Upper lobe of left lung (tissue), 6 donors: ENCODE measurements at regions not wholly inside any gene's neighbourhood (a gene's known extent, or its start where the extent isn't known, plus 50 kb on each side); places are given as distances from the start of the nearest gene placed in this dataset.

Experiments used
- ATAC-seq, 2 donors: fragments of 200-7000 bp; cut with Tn5 transposase; one replicate each; pipeline ENCODE4 v1.9.1; 2022; ENCODE audit warnings: mild to moderate bottlenecking in 2 of 2, moderate library complexity in 2 of 2; ENCODE audit not compliant: low FRiP score in 2 of 2
- DNase-seq, 2 donors: peaks; one replicate each; pipeline ENCODE4 v3.0.0-alpha.2; 2019 to 2020
- H3K27ac ChIP-seq, 4 donors: fragments of 200-600 bp; sonication (generic); one replicate each; pipeline ENCODE4 v1.5.1; 2016 to 2019
- H3K27me3 ChIP-seq, 4 donors: fragments of 200-600 bp; sonication (generic); one replicate each; pipeline ENCODE4 v1.5.1; 2017 to 2019
- H3K36me3 ChIP-seq, 4 donors: fragments of 200-600 bp; sonication (generic); one replicate each; pipeline ENCODE4 v1.5.1; 2016 to 2019
- H3K4me1 ChIP-seq, 4 donors: fragments of 200-600 bp; sonication (generic); one replicate each; pipeline ENCODE4 v1.5.1; 2018 to 2019
- H3K4me3 ChIP-seq, 4 donors: fragments of 200-600 bp; sonication (generic); one replicate each; pipeline ENCODE4 v1.5.1; 2017 to 2019; ENCODE audit warnings: mild to moderate bottlenecking in 2 of 4, moderate library complexity in 1 of 4
- H3K9me3 ChIP-seq, 4 donors: fragments of 200-600 bp; sonication (generic); one replicate each; pipeline ENCODE4 v1.5.1; 2018 to 2019
- CTCF ChIP-seq, 6 experiments: fragments of 450-650 bp in 4 of 6; fragments of 200-600 bp in 2 of 6; sonication (generic) in 2 of 6; IDR thresholded peaks; one replicate each; pipeline ENCODE4 v1.5.1; 2016 to 2019; ENCODE audit warnings: antibody characterized with exemption in 6 of 6
- EP300 ChIP-seq, 4 donors: sonication (generic); formaldehyde crosslinking; IDR thresholded peaks; one replicate each; pipeline ENCODE4 v1.5.1; 2017; ENCODE audit warnings: antibody characterized with exemption in 4 of 4, control low read depth in 2 of 4
- POLR2A ChIP-seq, 4 donors: fragments of 450-650 bp; IDR thresholded peaks; one replicate each; pipeline ENCODE4 v1.5.1; 2016 to 2017; ENCODE audit warnings: antibody characterized with exemption in 4 of 4, mild to moderate bottlenecking in 2 of 4
- POLR2AphosphoS5 ChIP-seq, 2 donors: sonication (generic); formaldehyde crosslinking; IDR thresholded peaks; one replicate each; pipeline ENCODE4 v1.5.1; 2017; ENCODE audit warnings: antibody characterized with exemption in 2 of 2
- WGBS, 2 donors: methylation state at CpG; one replicate each; pipeline ENCODE4 v1.1.5; 2017 to 2018; 5-methylcytosine and 5-hydroxymethylcytosine counted together
- donor health status: DM: no; HTN: no; CAD: no; lungs with moderate emphysema.
- donor health status: DM: no; HTN: yes; CAD: no; lungs with severe emphysema.

- TF ChIP-seq CTCF (IDR thresholded peaks at IDR 0.05) (no peak), POLR2AphosphoS5 (IDR thresholded peaks at IDR 0.05) (no peak), EP300 (IDR thresholded peaks at IDR 0.05) (no peak), POLR2A (IDR thresholded peaks at IDR 0.05) (no peak)
- no peak overlapping the region for H3K27ac ChIP-seq
- H3K4me3 ChIP-seq: no peak overlapping the region
Measured at GRCh38 chr18:78573773-78574172, 405.8 kb upstream of the SALL3 start.

GRCh38 chr18:78576967-78577366 lies 402.7 kb upstream of the SALL3 start:
- ATAC-seq (no peak), DNase-seq (no peak)
- TF ChIP-seq POLR2AphosphoS5 (IDR thresholded peaks at IDR 0.05): no peak
- no peak for TF ChIP-seq CTCF (IDR thresholded peaks at IDR 0.05)
- WGBS, 2 donors: 88 to 96% methylated on average over 9 to 11 of the region's 11 CpGs
- no peak overlapping the region for H3K4me3 ChIP-seq
- no peaks in the 10 kb centered on the region for H3K4me1 ChIP-seq
- H3K36me3 ChIP-seq: no peaks in the 10 kb centered on the region
- H3K27ac ChIP-seq: no peak overlapping the region
- peaks cover 0 to 23% (median 7%) of the 10 kb centered on the region in 4 donors for H3K9me3 ChIP-seq
- H3K27me3 ChIP-seq: no peaks in the 10 kb centered on the region

More at GRCh38 chr18:78573773-78574172, 405.8 kb upstream of the SALL3 start:
- no peak for ATAC-seq
- H3K9me3 ChIP-seq: peaks cover 0 to 23% (median 9%) of the 10 kb centered on the region in 4 donors
- H3K36me3 ChIP-seq: no peaks in the 10 kb centered on the region
- H3K4me1 ChIP-seq: no peaks in the 10 kb centered on the region
- H3K27me3 ChIP-seq: no peaks in the 10 kb centered on the region
- no peak for DNase-seq

- no peaks in the 10 kb centered on the region for H3K4me1 ChIP-seq
- H3K9me3 ChIP-seq: peaks cover 0 to 4% (median under 1%) of the 10 kb centered on the region in 4 donors
- H3K36me3 ChIP-seq: no peaks in the 10 kb centered on the region
- no peak overlapping the region for H3K4me3 ChIP-seq
- H3K27me3 ChIP-seq: no peaks in the 10 kb centered on the region
- no peak overlapping the region for H3K27ac ChIP-seq
- ATAC-seq: no peak
- no peak for DNase-seq
- no peak for TF ChIP-seq POLR2A (IDR thresholded peaks at IDR 0.05)
- TF ChIP-seq POLR2AphosphoS5 (IDR thresholded peaks at IDR 0.05): no peak
- no peak for TF ChIP-seq EP300 (IDR thresholded peaks at IDR 0.05)
- TF ChIP-seq CTCF (IDR thresholded peaks at IDR 0.05): no peak
- 72 to 73% methylated on average over 4 of the region's 4 CpGs for WGBS, 2 donors
Measured at GRCh38 chr18:78579449-78579848, 400.2 kb upstream of the SALL3 start.

GRCh38 chr18:78579854-78580577 lies 399.6 kb upstream of the SALL3 start:
- DNase-seq (peak in 1 of 2 donors; percentile 65), ATAC-seq (no peak)
- no peak for TF ChIP-seq POLR2A (IDR thresholded peaks at IDR 0.05)
- TF ChIP-seq EP300 (IDR thresholded peaks at IDR 0.05): no peak
- TF ChIP-seq CTCF (IDR thresholded peaks at IDR 0.05): no peak
- TF ChIP-seq POLR2AphosphoS5 (IDR thresholded peaks at IDR 0.05): no peak
- Histone ChIP-seq H3K27ac (no peak overlapping the region), H3K36me3 (no peaks in the 10 kb centered on the region), H3K9me3 (no peaks in the 10 kb centered on the region), H3K4me1 (no peaks in the 10 kb centered on the region), H3K27me3 (no peaks in the 10 kb centered on the region), H3K4me3 (no peak overlapping the region)
- WGBS, 2 donors: 85 to 91% methylated on average over 15 to 16 of the region's 16 CpGs

GRCh38 chr18:78580835-78581339 lies 398.7 kb upstream of the SALL3 start:
- Histone ChIP-seq H3K36me3 (no peaks in the 10 kb centered on the region), H3K9me3 (no peaks in the 10 kb centered on the region), H3K4me1 (no peaks in the 10 kb centered on the region), H3K4me3 (no peak overlapping the region), H3K27me3 (no peaks in the 10 kb centered on the region), H3K27ac (no peak overlapping the region)
- no peak for TF ChIP-seq POLR2AphosphoS5 (IDR thresholded peaks at IDR 0.05)
- TF ChIP-seq POLR2A (IDR thresholded peaks at IDR 0.05): no peak
- no peak for TF ChIP-seq CTCF (IDR thresholded peaks at IDR 0.05)
- TF ChIP-seq EP300 (IDR thresholded peaks at IDR 0.05): no peak
- WGBS, 2 donors: 76 to 89% methylated on average over 7 of the region's 7 CpGs
- no peak for DNase-seq
- ATAC-seq: no peak
